HG03354 (cell line): ENCODE measurements at regions not wholly inside any gene's neighbourhood (a gene's known extent, or its start where the extent isn't known, plus 50 kb on each side); places are given as distances from the start of the nearest gene placed in this dataset.
"Not testable (repeated sequence)": the region's sequence is repeated elsewhere in the genome, so short reads cannot be mapped to it uniquely, and the experiment has no call there.

Experiments
- ATAC-seq: cut with Tn5 transposase; IDR thresholded peaks from one replicate; pipeline ENCODE4 v1.9.1; 2021; ENCODE audit warnings: mild to moderate bottlenecking; ENCODE audit not compliant: unreplicated experiment, poor library complexity, severe bottlenecking

GRCh38 chr12:91723191-91723590 lies 422.5 kb downstream of the BTG1 start:
- ATAC-seq, result no peak

GRCh38 chr12:91722072-91722471 lies 423.6 kb downstream of the BTG1 start:
- peak; percentile 60 for ATAC-seq

GRCh38 chr12:91721023-91721422 lies 424.6 kb downstream of the BTG1 start:
- no peak for ATAC-seq

GRCh38 chr12:91718326-91718725 lies 427.3 kb downstream of the BTG1 start:
- no peak for ATAC-seq

GRCh38 chr12:91717804-91718203 lies 427.8 kb downstream of the BTG1 start:
- ATAC-seq, result no peak

GRCh38 chr12:91711925-91712324 lies 433.7 kb downstream of the BTG1 start:
- ATAC-seq, result not testable (repeated sequence)

- no peak for ATAC-seq
Observed at GRCh38 chr12:91706466-91706865, 439.2 kb downstream of the BTG1 start.

- no peak for ATAC-seq
Observed at GRCh38 chr12:91704446-91704845, 441.2 kb downstream of the BTG1 start.

- ATAC-seq, result no peak
Observed at GRCh38 chr12:91703491-91704283, 442.0 kb downstream of the BTG1 start.

- ATAC-seq, result no peak
Observed at GRCh38 chr12:91702843-91703425, 442.7 kb downstream of the BTG1 start.

- no peak for ATAC-seq
Observed at GRCh38 chr12:91695964-91696363, 449.7 kb downstream of the BTG1 start.

GRCh38 chr12:91695406-91695805 lies 450.2 kb downstream of the BTG1 start:
- ATAC-seq, result not testable (repeated sequence)

- no peak for ATAC-seq
Observed at GRCh38 chr12:91690531-91690930, 455.1 kb downstream of the BTG1 start.

- ATAC-seq, result no peak
Observed at GRCh38 chr12:91687052-91688017, 458.3 kb downstream of the BTG1 start.

GRCh38 chr12:91685917-91686316 lies 459.7 kb downstream of the BTG1 start:
- ATAC-seq, result no peak

- ATAC-seq, result no peak
Observed at GRCh38 chr12:91681751-91682150, 463.9 kb downstream of the BTG1 start.

GRCh38 chr12:91680864-91681263 lies 464.8 kb downstream of the BTG1 start:
- no peak for ATAC-seq

GRCh38 chr12:91677556-91677955 lies 468.1 kb downstream of the BTG1 start:
- no peak for ATAC-seq

GRCh38 chr12:91675401-91675800 lies 470.2 kb downstream of the BTG1 start:
- ATAC-seq, result no peak

GRCh38 chr12:91672130-91672529 lies 473.5 kb downstream of the BTG1 start:
- no peak for ATAC-seq
